H1 (cell line): ENCODE measurements at regions not wholly inside any gene's neighbourhood (a gene's known extent, or its start where the extent isn't known, plus 50 kb on each side); places are given as distances from the start of the nearest gene placed in this dataset.

ENCODE experiments used
- CTCF ChIA-PET: fragments of 300-600 bp; sonication (Branson Sonifier 250); formaldehyde crosslinking; loops from one replicate; lab custom pipeline; 2021; ENCODE audit not compliant: partially characterized antibody; lab: Charles Lee
- POLR2A ChIA-PET: fragments of 300-600 bp; sonication (Branson Sonifier 250); formaldehyde crosslinking; loops from one replicate; lab custom pipeline; 2021; ENCODE audit warnings: inconsistent platforms; ENCODE audit not compliant: partially characterized antibody; lab: Charles Lee
- DNase-seq, 2 experiments: peaks; one replicate each; pipeline versions ENCODE4 v3.0.0 to v3.0.0-alpha.2; 2010 to 2022; ENCODE audit warnings: low spot score in 2 of 2, low read depth in 1 of 2, mixed read lengths in 1 of 2
- FAIRE-seq: peaks from 2 replicates; lab custom pipeline; 2011; peaks lifted over from hg19 to GRCh38; lab: Jason Lieb, UNC
- H2AFZ ChIP-seq: 2 replicates; pipeline ENCODE4 v1.8.1; 2012; ENCODE audit warnings: low read length, inconsistent platforms
- H2AK5ac ChIP-seq: 2 replicates; pipeline ENCODE4 v1.6.1; 2013; ENCODE audit warnings: low read depth, low read length
- H2BK120ac ChIP-seq: replicated peaks from 2 replicates; pipeline ENCODE3; 2013; ENCODE audit warnings: low read depth, low read length, inconsistent platforms
- H2BK12ac ChIP-seq: 2 replicates; pipeline ENCODE4 v1.6.1; 2013; ENCODE audit warnings: low read depth, low read length
- H2BK15ac ChIP-seq: 2 replicates; pipeline ENCODE4 v1.6.1; 2013; ENCODE audit warnings: low read length
- H2BK20ac ChIP-seq: 2 replicates; pipeline ENCODE4 v1.6.1; 2013; ENCODE audit warnings: low read length
- H2BK5ac ChIP-seq: 2 replicates; pipeline ENCODE4 v1.6.1; 2013; ENCODE audit warnings: low read depth, low read length
- H3K14ac ChIP-seq: 2 replicates; pipeline ENCODE4 v1.6.1; 2013; ENCODE audit warnings: inconsistent platforms; ENCODE audit not compliant: insufficient read length
- H3K18ac ChIP-seq: 2 replicates; pipeline ENCODE4 v1.6.1; 2013; ENCODE audit warnings: low read length; ENCODE audit errors: extremely low read depth
- H3K23ac ChIP-seq: 2 replicates; pipeline ENCODE4 v1.6.1; 2013; ENCODE audit warnings: inconsistent platforms; ENCODE audit not compliant: insufficient read length
- H3K23me2 ChIP-seq: 2 replicates; pipeline ENCODE4 v1.6.1; 2013; ENCODE audit warnings: low read depth, low read length
- H3K27ac ChIP-seq: 2 replicates; pipeline ENCODE4 v1.6.1; 2011; ENCODE audit warnings: low read depth, low read length, inconsistent platforms
- H3K27me3 ChIP-seq, 4 experiments: replicated peaks in 1 of 4; 1 replicate in 1 of 4; 2 replicates in 3 of 4; pipeline versions ENCODE4 v1.6.1 to v1.8.1; 2011 to 2013; ENCODE audit warnings: low read length in 3 of 4, mild to moderate bottlenecking in 3 of 4, inconsistent platforms in 2 of 4, mixed read lengths in 2 of 4, moderate library complexity in 1 of 4; ENCODE audit not compliant: control insufficient read depth in 3 of 4, insufficient read depth in 3 of 4; ENCODE audit errors: extremely low read depth in 1 of 4
- H3K36me3 ChIP-seq, 4 experiments: 2 replicates each; pipeline versions ENCODE4 v1.6.1 to v1.8.1; 2011 to 2013; ENCODE audit warnings: mild to moderate bottlenecking in 4 of 4, low read length in 3 of 4, moderate library complexity in 2 of 4, control low read depth in 1 of 4, inconsistent platforms in 1 of 4; ENCODE audit not compliant: insufficient read depth in 4 of 4, control insufficient read depth in 2 of 4
- H3K4ac ChIP-seq: replicated peaks from 2 replicates; pipeline ENCODE3; 2013; ENCODE audit warnings: low read length, low read depth, mixed read lengths, inconsistent platforms; ENCODE audit not compliant: insufficient read length
- H3K4me1 ChIP-seq, 4 experiments: replicated peaks in 1 of 4; 1 replicate in 1 of 4; 2 replicates in 3 of 4; pipeline versions ENCODE4 v1.6.1 to v1.8.1; 2011 to 2013; ENCODE audit warnings: low read length in 3 of 4, inconsistent platforms in 2 of 4, mixed read lengths in 1 of 4; ENCODE audit not compliant: insufficient read depth in 4 of 4, control insufficient read depth in 3 of 4
- H3K4me2 ChIP-seq, 2 experiments: 2 replicates each; pipeline versions ENCODE4 v1.6.1 to v1.8.1; 2011 to 2013; ENCODE audit warnings: low read depth in 2 of 2, low read length in 2 of 2, control low read depth in 1 of 2, inconsistent platforms in 1 of 2, mild to moderate bottlenecking in 1 of 2; ENCODE audit not compliant: insufficient read depth in 1 of 2
- H3K4me3 ChIP-seq, 4 experiments: fragments of 200-600, 300-600 bp in 1 of 4; sonication (generic), shearing (Covaris generic), sonication (Bioruptor Twin) in 1 of 4; 2 replicates each; pipeline versions ENCODE4 v1.5.1 to v1.8.1; 2011 to 2016; ENCODE audit warnings: low read length in 4 of 4, low read depth in 3 of 4, control low read depth in 2 of 4, inconsistent platforms in 2 of 4, mild to moderate bottlenecking in 2 of 4, mixed read lengths in 1 of 4, moderate library complexity in 1 of 4; ENCODE audit not compliant: insufficient read depth in 2 of 4; ENCODE audit errors: extremely low read depth in 1 of 4
- H3K56ac ChIP-seq: replicated peaks from 2 replicates; pipeline ENCODE3; 2013; ENCODE audit warnings: low read depth, mild to moderate bottlenecking, mixed read lengths, low read length, inconsistent platforms; ENCODE audit not compliant: insufficient read length
- H3K79me1 ChIP-seq: 2 replicates; pipeline ENCODE4 v1.6.1; 2013; ENCODE audit warnings: low read depth, low read length, control low read depth
- H3K79me2 ChIP-seq, 2 experiments: 2 replicates each; pipeline versions ENCODE4 v1.6.1 to v1.8.1; 2012 to 2013; ENCODE audit warnings: low read length in 2 of 2, mild to moderate bottlenecking in 2 of 2, inconsistent platforms in 1 of 2; ENCODE audit not compliant: insufficient read depth in 2 of 2, control insufficient read depth in 1 of 2
- H3K9ac ChIP-seq, 4 experiments: replicated peaks in 1 of 4; 1 replicate in 1 of 4; 2 replicates in 3 of 4; pipeline versions ENCODE4 v1.6.1 to v1.8.1; 2011 to 2013; ENCODE audit warnings: low read depth in 3 of 4, low read length in 3 of 4, control low read depth in 2 of 4, mild to moderate bottlenecking in 2 of 4, moderate library complexity in 2 of 4, inconsistent platforms in 1 of 4; ENCODE audit errors: extremely low read depth in 1 of 4
- H3K9me3 ChIP-seq, 2 experiments: 2 replicates each; pipeline versions ENCODE4 v1.6.1 to v1.8.1; 2012 to 2013; ENCODE audit warnings: mild to moderate bottlenecking in 2 of 2, moderate library complexity in 2 of 2, control low read depth in 1 of 2, inconsistent platforms in 1 of 2, low read depth in 1 of 2, low read length in 1 of 2, mixed read lengths in 1 of 2; ENCODE audit not compliant: insufficient read depth in 2 of 2
- H4K20me1 ChIP-seq, 2 experiments: replicated peaks in 1 of 2; 2 replicates each; pipeline versions ENCODE3 to v1.8.1; 2011 to 2013; ENCODE audit warnings: inconsistent platforms in 2 of 2, low read length in 2 of 2, mild to moderate bottlenecking in 1 of 2; ENCODE audit not compliant: insufficient read depth in 2 of 2, control insufficient read depth in 1 of 2
- H4K5ac ChIP-seq: 2 replicates; pipeline ENCODE4 v1.6.1; 2013; ENCODE audit warnings: low read length, low read depth, mixed read lengths, inconsistent platforms; ENCODE audit not compliant: insufficient read length
- H4K8ac ChIP-seq: 2 replicates; pipeline ENCODE4 v1.8.0; 2013; ENCODE audit warnings: mild to moderate bottlenecking, moderate library complexity, low read length, inconsistent platforms; ENCODE audit not compliant: insufficient read depth; ENCODE audit errors: extremely low read depth
- H4K91ac ChIP-seq: replicated peaks from 2 replicates; pipeline ENCODE3; 2013; ENCODE audit warnings: low read length, mixed read lengths, inconsistent platforms; ENCODE audit not compliant: insufficient read length
- BCL11A ChIP-seq, 2 experiments: IDR thresholded peaks; one replicate each; pipeline ENCODE4 v1.6.1; 2011; ENCODE audit warnings: low read depth in 2 of 2, low read length in 2 of 2, mild to moderate bottlenecking in 2 of 2
- CBX5 ChIP-seq: fragments of 300-800, 300-1000 bp; sonication (generic); IDR thresholded peaks from 2 replicates; pipeline ENCODE4 v1.7.1; 2016; ENCODE audit warnings: antibody characterized with exemption, low read length, low read depth
- CTBP2 ChIP-seq: IDR thresholded peaks from 2 replicates; pipeline ENCODE4 v1.7.0; 2011; ENCODE audit warnings: borderline replicate concordance, mild to moderate bottlenecking, moderate library complexity, mixed read lengths, low read length; ENCODE audit not compliant: insufficient read depth, insufficient read length
- NANOG ChIP-seq: IDR thresholded peaks from 2 replicates; pipeline ENCODE4 v1.6.1; 2011; ENCODE audit warnings: low read length, low read depth, mild to moderate bottlenecking, inconsistent platforms; ENCODE audit not compliant: insufficient read depth, poor library complexity, severe bottlenecking
- RAD21 ChIP-seq, 2 experiments: IDR thresholded peaks in 1 of 2; conservative IDR thresholded peaks in 1 of 2; 2 replicates each; pipeline ENCODE4 v1.6.1; 2011; ENCODE audit warnings: low read depth in 2 of 2, low read length in 2 of 2, improper control_type of control experiment in 1 of 2, inconsistent platforms in 1 of 2, mild to moderate bottlenecking in 1 of 2, moderate library complexity in 1 of 2
- RBBP5 ChIP-seq: IDR thresholded peaks from 2 replicates; pipeline ENCODE4 v1.7.1; 2012; ENCODE audit warnings: low read depth, mild to moderate bottlenecking, inconsistent platforms, low read length, moderate library complexity, borderline replicate concordance
- SAP30 ChIP-seq: fragments of 300-600 bp; sonication (generic); IDR thresholded peaks from 2 replicates; pipeline ENCODE4 v1.7.1; 2012; ENCODE audit warnings: low read length, moderate library complexity, mild to moderate bottlenecking, inconsistent platforms; ENCODE audit not compliant: insufficient read depth, insufficient replicate concordance
- SIRT6 ChIP-seq: IDR thresholded peaks from one replicate; pipeline ENCODE4 v1.7.1; 2012; ENCODE audit warnings: low read length, inconsistent platforms
- TAF7 ChIP-seq: optimal IDR thresholded peaks from 2 replicates; pipeline ENCODE3; 2011; ENCODE audit warnings: low read depth, mild to moderate bottlenecking, inconsistent platforms, low read length, moderate library complexity, borderline replicate concordance
- WGBS, 2 experiments: shearing (Covaris generic) in 1 of 2; methylation state at CpG; one replicate each; pipeline versions ENCODE4 v1.1.6 to v1.1.7; 2013 to 2015; ENCODE audit warnings: low lambda C conversion rate in 2 of 2, mixed read lengths in 2 of 2, inconsistent platforms in 1 of 2, low coverage in 1 of 2, missing lambda C conversion rate in 1 of 2; ENCODE audit not compliant: insufficient replicate concordance in 2 of 2, insufficient coverage in 1 of 2, insufficient read length in 1 of 2; ENCODE audit errors: extremely low coverage in 1 of 2, missing lambda C conversion rate in 1 of 2; 5-methylcytosine and 5-hydroxymethylcytosine counted together
- TF ChIP-seq, protein P1 (sequence below): IDR thresholded peaks from 2 replicates; pipeline ENCODE4 v1.6.1; 2012; ENCODE audit warnings: inconsistent platforms
- TF ChIP-seq, protein P2 (sequence below): IDR thresholded peaks from 2 replicates; pipeline ENCODE4 v1.6.1; 2011; ENCODE audit warnings: low read depth, mild to moderate bottlenecking, low read length; ENCODE audit not compliant: insufficient read depth

DNA sequence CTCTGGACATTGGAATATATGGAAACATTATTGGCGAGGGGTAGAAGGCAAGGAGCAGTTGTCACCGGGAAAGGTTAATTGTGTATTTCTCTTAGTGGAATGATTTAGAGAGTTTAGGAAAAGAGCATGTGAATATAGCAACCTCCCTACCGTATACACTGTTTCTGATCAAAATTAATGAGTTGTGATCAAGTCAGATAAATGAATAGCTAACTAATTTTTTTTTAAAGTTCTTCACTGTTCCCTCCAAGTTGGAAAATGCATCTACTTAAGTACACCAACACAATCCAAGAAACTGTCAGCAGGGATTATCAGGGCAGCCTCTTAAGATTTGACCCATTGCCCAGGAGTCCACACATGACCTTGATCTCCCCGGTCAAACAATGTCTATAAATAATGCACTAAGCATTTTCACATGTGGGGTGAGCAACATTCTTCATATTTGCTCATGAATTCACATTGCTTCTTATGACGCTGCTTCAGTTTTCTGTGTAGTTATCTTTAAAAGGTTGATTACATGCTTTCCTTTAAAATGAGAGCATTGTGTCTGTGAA is 680.8 kb upstream of the NRSN1 start:
- Histone ChIP-seq H4K8ac (no peak overlapping the region), H3K23ac (no peak overlapping the region), H4K5ac (no peak overlapping the region), H3K36me3 (no peaks in the 10 kb centered on the region), H2BK15ac (no peak overlapping the region), H2BK5ac (no peak overlapping the region), H3K56ac (no peak overlapping the region), H3K4me2 (no peak overlapping the region), H3K9me3 (no peaks in the 10 kb centered on the region), H3K79me1 (no peaks in the 10 kb centered on the region), H4K20me1 (no peaks in the 10 kb centered on the region), H2AFZ (no peak overlapping the region), H4K91ac (no peak overlapping the region), H3K27ac (no peak overlapping the region), H2BK20ac (no peak overlapping the region), H3K9ac (no peak overlapping the region), H3K4me1 (no peaks in the 10 kb centered on the region), H3K79me2 (no peaks in the 10 kb centered on the region), H3K27me3 (no peaks in the 10 kb centered on the region), H2AK5ac (no peak overlapping the region), H3K23me2 (no peaks in the 10 kb centered on the region), H3K18ac (no peak overlapping the region), H3K4ac (no peak overlapping the region), H3K14ac (no peak overlapping the region), H2BK120ac (no peak overlapping the region), H3K4me3 (no peak overlapping the region), H2BK12ac (no peak overlapping the region)
- 96% methylated on average over 5 of the region's 5 CpGs; no CpG with 5 or more reads in 1 of the 2 experiments for WGBS, 2 experiments
- FAIRE-seq, result no peak
- ChIA-PET CTCF (interaction anchor here (1.1 to 1.7 kb wide), 4 partner anchors 10 to 708 kb away, joined by 3 to 4 read pairs (median 3); no protein-coding TSS in a partner anchor), POLR2A (no interaction called here)
- DNase-seq, result no peak
- TF ChIP-seq BCL11A (IDR thresholded peaks at IDR 0.05; ENCODE audit: low read depth in 2 of 2, low read length in 2 of 2) (no peak), RAD21 (IDR thresholded peaks at IDR 0.05 in 1 of 2, conservative IDR thresholded peaks at IDR 0.05 in 1 of 2; ENCODE audit: low read depth in 2 of 2, low read length in 2 of 2) (no peak), RBBP5 (no peak), CTBP2 (no peak), TAF7 (no peak), NANOG (no peak), CBX5 (no peak), SIRT6 (no peak), SAP30 (no peak)
- TF ChIP-seq, protein P1, sequence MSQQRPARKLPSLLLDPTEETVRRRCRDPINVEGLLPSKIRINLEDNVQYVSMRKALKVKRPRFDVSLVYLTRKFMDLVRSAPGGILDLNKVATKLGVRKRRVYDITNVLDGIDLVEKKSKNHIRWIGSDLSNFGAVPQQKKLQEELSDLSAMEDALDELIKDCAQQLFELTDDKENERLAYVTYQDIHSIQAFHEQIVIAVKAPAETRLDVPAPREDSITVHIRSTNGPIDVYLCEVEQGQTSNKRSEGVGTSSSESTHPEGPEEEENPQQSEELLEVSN, result no peak
- TF ChIP-seq, protein P2, sequence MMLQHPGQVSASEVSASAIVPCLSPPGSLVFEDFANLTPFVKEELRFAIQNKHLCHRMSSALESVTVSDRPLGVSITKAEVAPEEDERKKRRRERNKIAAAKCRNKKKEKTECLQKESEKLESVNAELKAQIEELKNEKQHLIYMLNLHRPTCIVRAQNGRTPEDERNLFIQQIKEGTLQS, result no peak
